Muscle layer of colon (tissue), 2 donors: ENCODE measurements at regions not wholly inside any gene's neighbourhood (a gene's known extent, or its start where the extent isn't known, plus 50 kb on each side); places are given as distances from the start of the nearest gene placed in this dataset.
"Not testable (repeated sequence)": the region's sequence is repeated elsewhere in the genome, so short reads cannot be mapped to it uniquely, and the experiment has no call there.

ENCODE experiments used
- H3K27ac ChIP-seq: one replicate; pipeline ENCODE4 v1.7.0; 2013; ENCODE audit warnings: low read depth, mild to moderate bottlenecking, low read length, moderate library complexity
- H3K27me3 ChIP-seq, 2 donors: one replicate each; pipeline ENCODE4 v1.7.0; 2013; ENCODE audit warnings: low read length in 2 of 2, mild to moderate bottlenecking in 2 of 2; ENCODE audit not compliant: insufficient read depth in 2 of 2, control insufficient read depth in 1 of 2
- H3K36me3 ChIP-seq: one replicate; pipeline ENCODE4 v1.7.0; 2013; ENCODE audit warnings: mild to moderate bottlenecking, low read length; ENCODE audit not compliant: insufficient read depth
- H3K4me1 ChIP-seq: one replicate; pipeline ENCODE4 v1.7.0; 2013; ENCODE audit warnings: mild to moderate bottlenecking, low read length; ENCODE audit not compliant: insufficient read depth
- H3K4me3 ChIP-seq, 2 donors: one replicate each; pipeline ENCODE4 v1.7.0; 2013; ENCODE audit warnings: low read length in 2 of 2, low read depth in 1 of 2, mild to moderate bottlenecking in 1 of 2, moderate library complexity in 1 of 2
- H3K9ac ChIP-seq: one replicate; pipeline ENCODE4 v1.7.0; 2013; ENCODE audit warnings: low read length
- H3K9me3 ChIP-seq: one replicate; pipeline ENCODE4 v1.7.0; 2013; ENCODE audit warnings: mild to moderate bottlenecking, low read length
- donor health status: abdominal sarcoma.
- donor health status: Adenocarcinoma of cecum.

DNA sequence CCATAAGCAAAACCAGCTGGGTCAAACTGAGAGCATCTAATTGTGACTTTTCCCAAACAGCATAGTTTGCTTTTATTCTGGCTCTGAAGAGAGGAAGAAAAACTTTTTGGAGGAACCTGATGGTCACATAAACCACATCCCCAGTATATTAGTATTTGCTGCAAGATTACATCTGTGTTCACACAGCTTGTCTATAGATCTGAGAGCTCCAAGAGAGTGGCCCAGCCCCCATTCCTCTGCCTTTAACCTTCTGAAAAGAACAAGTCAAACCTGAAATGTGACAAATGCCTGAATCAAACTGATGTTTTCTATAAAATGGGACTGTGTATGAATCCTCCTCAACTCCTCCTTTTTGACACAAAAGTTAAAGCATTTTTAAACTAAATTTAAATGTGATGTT is 435.2 kb downstream of the ZNF479 start:
- H3K27ac ChIP-seq, H3K9ac ChIP-seq, H3K4me3 ChIP-seq, H3K36me3 ChIP-seq, H3K4me1 ChIP-seq, H3K9me3 ChIP-seq, H3K27me3 ChIP-seq: not testable (repeated sequence)

DNA sequence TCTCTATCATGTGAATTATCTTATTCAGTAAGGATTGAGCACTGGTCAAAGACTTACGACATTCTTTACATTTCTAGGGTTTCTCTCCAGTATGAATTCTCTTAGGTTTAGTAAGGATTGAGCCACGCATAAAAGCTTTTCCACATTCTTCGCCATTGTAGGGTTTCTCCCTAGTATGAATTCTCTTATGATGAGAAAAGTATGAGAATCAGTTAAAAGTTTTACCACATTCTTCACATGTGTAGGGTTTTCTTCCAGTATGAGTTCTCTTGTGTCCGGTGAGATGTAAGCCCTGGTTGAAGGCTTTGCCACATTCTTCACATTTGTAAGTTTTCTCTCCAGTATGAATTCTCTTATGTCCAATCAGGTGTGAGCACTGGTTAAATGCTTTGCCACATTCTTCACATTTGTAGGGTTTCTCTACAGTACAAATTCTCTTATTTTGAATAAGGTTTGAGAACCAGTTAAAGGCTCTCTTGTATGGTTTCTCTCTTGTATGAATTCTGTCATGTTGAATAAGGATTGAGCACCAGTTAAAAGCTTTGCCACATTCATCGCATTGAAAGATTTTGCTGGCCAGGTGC is 445.9 kb downstream of the ZNF479 start:
- Histone ChIP-seq H3K4me1 (no peaks in the 10 kb centered on the region), H3K4me3 (no peak overlapping the region), H3K27me3 (no peaks in the 10 kb centered on the region), H3K9ac (no peak overlapping the region), H3K27ac (no peak overlapping the region), H3K36me3 (no peaks in the 10 kb centered on the region), H3K9me3 (peaks cover 6% of the 10 kb centered on the region)

- Histone ChIP-seq H3K27me3 (no peaks in the 10 kb centered on the region), H3K9ac (no peak overlapping the region), H3K4me1 (no peaks in the 10 kb centered on the region), H3K27ac (no peak overlapping the region), H3K9me3 (peaks cover 5% of the 10 kb centered on the region), H3K4me3 (no peak overlapping the region), H3K36me3 (no peaks in the 10 kb centered on the region)
Measured at GRCh38 chr7:56639173-56639746, 493.0 kb downstream of the ZNF479 start.

DNA sequence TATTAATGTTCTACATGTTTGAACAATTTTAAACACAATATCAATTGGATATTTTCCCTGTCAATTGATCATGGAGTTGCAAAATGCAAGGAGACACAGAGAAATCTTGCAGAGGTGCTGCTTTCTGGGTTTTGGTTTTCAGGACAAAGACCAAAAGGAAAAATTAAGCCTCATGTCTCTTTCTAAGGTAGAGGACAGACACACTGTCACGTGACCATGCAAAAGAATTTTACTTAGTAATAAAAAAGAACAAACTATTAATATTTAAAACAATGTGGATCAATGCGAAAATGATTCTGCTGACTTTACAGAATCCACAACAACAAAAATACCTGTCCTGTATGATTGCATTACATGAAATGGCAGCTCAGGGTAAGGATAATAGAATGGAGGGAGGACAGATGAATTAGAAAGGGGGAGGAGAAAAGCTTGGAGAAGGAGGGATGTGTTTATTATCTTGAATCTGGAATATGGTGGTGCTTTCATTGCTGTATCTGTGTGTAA is 493.7 kb upstream of the NUPR2 start:
- no peaks in the 10 kb centered on the region for H3K9me3 ChIP-seq
- no peak overlapping the region for H3K4me3 ChIP-seq
- H3K9ac ChIP-seq, result no peak overlapping the region
- no peaks in the 10 kb centered on the region for H3K4me1 ChIP-seq
- H3K36me3 ChIP-seq, result no peaks in the 10 kb centered on the region
- H3K27me3 ChIP-seq, result no peaks in the 10 kb centered on the region
- no peak overlapping the region for H3K27ac ChIP-seq

DNA sequence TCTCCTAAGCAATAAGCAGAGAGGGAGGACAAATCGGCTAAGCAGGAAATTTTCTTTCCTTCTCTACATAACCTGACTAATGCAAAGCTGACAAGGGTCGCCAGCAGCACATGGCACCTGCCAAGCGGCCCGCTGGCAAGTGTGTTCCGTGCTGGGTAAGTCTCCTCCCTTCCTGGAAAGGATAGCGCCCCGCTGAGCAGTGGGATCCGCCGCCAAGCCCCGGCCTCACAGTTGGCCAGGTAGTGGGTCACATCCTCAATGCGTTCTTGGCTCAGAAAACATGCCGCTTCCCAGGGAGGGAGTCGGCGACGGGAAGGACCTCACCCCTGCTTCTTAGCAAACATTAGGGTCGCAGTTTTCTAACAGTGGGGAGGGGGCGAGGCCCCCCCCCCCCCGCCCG is 488.9 kb upstream of the NUPR2 start:
- Histone ChIP-seq H3K36me3 (no peaks in the 10 kb centered on the region), H3K4me3 (no peak overlapping the region)

DNA sequence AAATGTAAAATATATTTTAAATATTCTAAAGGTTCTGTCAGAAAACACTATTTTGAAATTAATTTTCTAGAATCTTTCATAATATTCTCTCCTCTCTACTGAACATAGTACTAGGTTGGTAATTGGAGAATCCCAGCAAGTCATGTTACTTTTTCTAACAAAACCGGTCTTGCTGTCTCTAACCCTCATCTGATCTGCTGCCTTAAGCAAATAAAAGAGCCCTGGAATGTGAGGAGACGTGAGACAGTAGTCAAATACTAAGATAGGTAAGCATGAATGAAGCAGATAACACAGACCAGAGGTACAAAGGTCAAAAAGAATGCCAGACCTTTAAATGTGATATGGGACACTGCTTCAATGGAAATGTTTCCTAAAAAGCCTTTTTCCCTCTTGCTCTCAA is 462.4 kb upstream of the NUPR2 start:
- Histone ChIP-seq H3K27ac (no peak overlapping the region), H3K36me3 (no peaks in the 10 kb centered on the region), H3K4me1 (no peaks in the 10 kb centered on the region), H3K9ac (no peak overlapping the region), H3K4me3 (no peak overlapping the region), H3K27me3 (no peaks in the 10 kb centered on the region), H3K9me3 (no peaks in the 10 kb centered on the region)

More for the DNA sequence above, 488.9 kb upstream of the NUPR2 start:
- no peaks in the 10 kb centered on the region for H3K27me3 ChIP-seq
- H3K4me1 ChIP-seq, result no peaks in the 10 kb centered on the region
- no peak overlapping the region for H3K27ac ChIP-seq
- no peaks in the 10 kb centered on the region for H3K9me3 ChIP-seq
- no peak overlapping the region for H3K9ac ChIP-seq

DNA sequence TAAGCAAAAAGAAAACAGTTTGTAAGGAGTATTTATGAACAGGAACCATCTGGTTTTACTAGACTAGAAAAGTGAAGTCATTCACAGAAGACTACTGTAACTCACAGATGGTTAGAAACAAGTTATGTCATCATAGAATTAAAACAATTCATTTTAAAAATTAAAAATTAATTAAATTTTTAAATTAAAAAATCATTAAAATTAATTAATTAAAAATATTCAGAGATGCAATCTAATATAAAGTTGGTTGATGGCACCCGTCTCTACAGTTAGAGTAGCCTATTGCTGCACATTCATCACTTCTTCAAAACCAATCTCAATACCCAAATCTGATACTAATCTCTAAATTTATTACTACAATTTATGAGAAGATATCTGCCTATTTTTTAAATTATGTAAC is 454.8 kb upstream of the NUPR2 start:
- no peaks in the 10 kb centered on the region for H3K36me3 ChIP-seq
- H3K27me3 ChIP-seq, result no peaks in the 10 kb centered on the region
- no peaks in the 10 kb centered on the region for H3K9me3 ChIP-seq
- H3K4me1 ChIP-seq, result no peaks in the 10 kb centered on the region
- H3K9ac ChIP-seq, result no peak overlapping the region
- no peak overlapping the region for H3K27ac ChIP-seq
- H3K4me3 ChIP-seq, result no peak overlapping the region

DNA sequence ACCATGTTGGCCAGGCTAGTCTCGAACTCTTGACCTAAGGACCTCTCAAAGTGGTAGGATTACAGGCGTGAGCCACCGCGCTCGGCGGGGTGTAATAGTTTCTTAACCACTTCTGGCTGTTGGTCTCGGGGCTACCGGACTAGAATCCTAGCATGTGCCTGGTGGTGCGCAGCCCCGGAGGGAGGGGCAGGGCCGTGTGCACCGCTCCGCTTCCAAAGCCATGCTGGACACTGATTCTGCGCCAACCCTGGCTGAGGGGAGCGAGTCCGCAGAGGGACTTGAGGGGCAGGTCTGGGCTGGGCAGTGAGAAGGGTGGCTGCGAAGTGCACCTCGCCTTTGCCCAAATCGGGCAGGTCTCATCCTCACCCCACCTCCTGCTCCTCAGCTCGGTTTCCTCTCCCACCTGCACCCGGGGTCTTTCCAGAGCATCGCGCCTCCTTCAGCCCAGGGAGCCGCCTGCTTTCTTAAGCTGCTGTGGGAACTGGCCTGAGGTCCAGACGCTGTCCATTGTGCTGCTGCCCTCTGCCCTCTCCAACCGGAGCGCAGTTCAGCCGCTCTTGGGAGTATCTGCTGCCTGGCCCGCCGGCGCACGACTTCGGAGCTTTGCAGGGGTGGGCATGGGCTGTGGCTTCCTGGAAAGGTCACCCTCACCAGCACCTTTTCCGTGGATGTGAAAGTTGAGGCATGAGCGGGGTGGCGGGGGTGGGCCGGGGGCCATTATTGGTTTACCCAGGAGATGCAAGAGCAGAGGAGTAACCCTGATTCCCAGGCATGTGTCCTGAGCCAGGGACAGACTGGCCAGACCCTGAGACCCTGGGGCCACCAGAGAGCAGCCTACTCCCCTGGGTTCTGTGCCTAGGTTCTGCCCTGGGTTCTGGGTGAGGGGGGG is 422.6 kb upstream of the NUPR2 start:
- H3K4me1 ChIP-seq, result no peaks in the 10 kb centered on the region
- H3K27me3 ChIP-seq, result no peaks in the 10 kb centered on the region
- no peaks in the 10 kb centered on the region for H3K9me3 ChIP-seq
- no peak overlapping the region for H3K9ac ChIP-seq
- H3K27ac ChIP-seq, result no peak overlapping the region
- no peaks in the 10 kb centered on the region for H3K36me3 ChIP-seq
- H3K4me3 ChIP-seq, result peak overlapping the region in 1 of 2 donors; percentile 32

DNA sequence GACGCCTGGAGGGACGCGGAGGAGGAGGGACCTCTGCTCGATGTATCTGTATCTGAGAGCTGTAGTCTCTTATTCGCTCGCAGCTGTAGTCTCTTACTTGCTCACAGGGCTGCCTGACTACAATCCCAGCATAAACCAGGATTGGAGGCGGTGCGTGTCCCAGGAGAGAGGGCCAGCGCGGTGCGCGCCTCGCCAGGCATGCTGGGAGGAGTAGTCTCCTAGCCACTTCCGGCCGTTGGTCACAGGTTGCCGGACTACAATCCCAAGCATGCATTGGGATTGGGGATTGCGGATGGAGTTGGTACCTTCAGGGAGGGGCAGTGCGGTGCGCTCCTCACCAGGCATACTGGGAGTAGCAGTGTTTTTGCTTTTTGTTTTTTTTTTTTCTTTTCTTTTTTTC is 421.7 kb upstream of the NUPR2 start:
- Histone ChIP-seq H3K4me1 (no peaks in the 10 kb centered on the region), H3K27ac (no peak overlapping the region), H3K36me3 (no peaks in the 10 kb centered on the region), H3K9ac (no peak overlapping the region), H3K27me3 (no peaks in the 10 kb centered on the region), H3K4me3 (peak overlapping the region in 1 of 2 donors; percentile 32), H3K9me3 (no peaks in the 10 kb centered on the region)

DNA sequence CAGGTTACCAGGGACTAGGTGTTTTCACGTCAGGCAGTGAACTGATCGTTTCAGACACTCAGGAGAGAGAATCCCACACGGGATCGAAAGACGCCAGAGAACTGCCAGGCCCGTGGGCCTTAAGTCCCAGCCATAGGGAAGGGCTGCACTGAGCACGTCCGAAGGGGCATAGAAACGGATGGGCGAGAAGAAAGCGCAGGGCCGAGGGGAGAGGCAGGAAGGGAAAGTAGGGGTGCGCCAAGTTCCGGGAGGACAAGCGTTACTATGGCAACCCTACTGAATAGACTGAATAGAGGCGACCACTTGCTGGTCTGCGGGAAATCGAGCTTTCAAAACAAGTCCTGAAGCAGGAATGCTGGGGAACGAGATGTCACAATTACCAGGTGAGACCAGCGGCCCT is 421.3 kb upstream of the NUPR2 start:
- peak overlapping the region in 1 of 2 donors; percentile 32 for H3K4me3 ChIP-seq
- H3K9ac ChIP-seq, result no peak overlapping the region
- no peaks in the 10 kb centered on the region for H3K27me3 ChIP-seq
- H3K36me3 ChIP-seq, result no peaks in the 10 kb centered on the region
- H3K9me3 ChIP-seq, result no peaks in the 10 kb centered on the region
- no peaks in the 10 kb centered on the region for H3K4me1 ChIP-seq
- no peak overlapping the region for H3K27ac ChIP-seq

- no peaks in the 10 kb centered on the region for H3K36me3 ChIP-seq
- no peak overlapping the region for H3K4me3 ChIP-seq
- no peaks in the 10 kb centered on the region for H3K9me3 ChIP-seq
- no peak overlapping the region for H3K9ac ChIP-seq
- H3K4me1 ChIP-seq, result no peaks in the 10 kb centered on the region
- no peaks in the 10 kb centered on the region for H3K27me3 ChIP-seq
- no peak overlapping the region for H3K27ac ChIP-seq
Measured at GRCh38 chr7:56495165-56495564, 378.9 kb upstream of the NUPR2 start.
